Endothelial cell of umbilical vein (primary cell): ENCODE measurements at regions not wholly inside any gene's neighbourhood (a gene's known extent, or its start where the extent isn't known, plus 50 kb on each side); places are given as distances from the start of the nearest gene placed in this dataset.

ENCODE experiments used
- EZH2 ChIP-seq: IDR thresholded peaks from 2 replicates; pipeline ENCODE4 v1.6.1; 2012; ENCODE audit warnings: borderline replicate concordance, low read depth, mild to moderate bottlenecking, moderate library complexity, low read length, inconsistent platforms; ENCODE audit not compliant: severe bottlenecking
- JUN ChIP-seq: IDR thresholded peaks from 2 replicates; pipeline ENCODE4 v1.6.1; 2011; ENCODE audit warnings: borderline replicate concordance, low read depth; ENCODE audit not compliant: insufficient read length, insufficient read depth
- MYC ChIP-seq: IDR thresholded peaks from one replicate; pipeline ENCODE4 v1.6.1; 2011; ENCODE audit warnings: mild to moderate bottlenecking, low read depth, low read length
- POLR2A ChIP-seq: IDR thresholded peaks from 2 replicates; pipeline ENCODE4 v1.6.1; 2012; ENCODE audit warnings: low read depth, mild to moderate bottlenecking, control low read depth, low read length
- POLR2AphosphoS5 ChIP-seq: IDR thresholded peaks from 2 replicates; pipeline ENCODE4 v1.6.1; 2012; ENCODE audit warnings: low read depth, mild to moderate bottlenecking, control low read depth, low read length, moderate library complexity; ENCODE audit not compliant: insufficient read depth
- TF ChIP-seq, protein P1 (sequence below), 2 donors: IDR thresholded peaks; 1 replicate in 1 of 2; 2 replicates in 1 of 2; pipeline ENCODE4 v1.5.1; 2011; ENCODE audit warnings: low read length in 2 of 2, mild to moderate bottlenecking in 2 of 2, moderate library complexity in 2 of 2, control low read depth in 1 of 2, inconsistent platforms in 1 of 2, low read depth in 1 of 2; ENCODE audit not compliant: insufficient read depth in 1 of 2; ENCODE audit errors: extremely low read depth in 1 of 2
- TF ChIP-seq, protein P2 (sequence below): IDR thresholded peaks from 2 replicates; pipeline ENCODE4 v1.6.1; 2011; ENCODE audit not compliant: insufficient read depth, insufficient read length

DNA sequence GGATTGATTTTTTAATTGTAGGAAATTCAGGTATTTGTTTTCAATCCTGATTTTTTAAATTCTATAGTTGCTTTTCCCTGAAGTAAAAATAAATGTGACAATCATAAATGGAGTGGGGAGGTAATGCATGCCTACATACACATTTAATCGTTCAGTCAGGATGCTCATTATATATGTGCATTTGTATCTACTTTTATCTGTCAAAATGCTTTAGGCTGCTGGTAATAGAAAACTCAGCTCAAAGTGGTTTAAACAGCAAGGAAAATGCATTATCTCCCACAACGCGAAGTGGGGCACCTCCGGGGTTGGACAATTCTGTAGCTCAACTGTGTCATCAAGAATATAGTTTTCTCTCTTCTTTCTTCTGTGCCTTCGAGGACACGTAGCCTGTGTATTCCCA, 116.4 kb upstream of the SASH1 start:
- TF ChIP-seq POLR2A, result no peak
- TF ChIP-seq, protein P1, sequence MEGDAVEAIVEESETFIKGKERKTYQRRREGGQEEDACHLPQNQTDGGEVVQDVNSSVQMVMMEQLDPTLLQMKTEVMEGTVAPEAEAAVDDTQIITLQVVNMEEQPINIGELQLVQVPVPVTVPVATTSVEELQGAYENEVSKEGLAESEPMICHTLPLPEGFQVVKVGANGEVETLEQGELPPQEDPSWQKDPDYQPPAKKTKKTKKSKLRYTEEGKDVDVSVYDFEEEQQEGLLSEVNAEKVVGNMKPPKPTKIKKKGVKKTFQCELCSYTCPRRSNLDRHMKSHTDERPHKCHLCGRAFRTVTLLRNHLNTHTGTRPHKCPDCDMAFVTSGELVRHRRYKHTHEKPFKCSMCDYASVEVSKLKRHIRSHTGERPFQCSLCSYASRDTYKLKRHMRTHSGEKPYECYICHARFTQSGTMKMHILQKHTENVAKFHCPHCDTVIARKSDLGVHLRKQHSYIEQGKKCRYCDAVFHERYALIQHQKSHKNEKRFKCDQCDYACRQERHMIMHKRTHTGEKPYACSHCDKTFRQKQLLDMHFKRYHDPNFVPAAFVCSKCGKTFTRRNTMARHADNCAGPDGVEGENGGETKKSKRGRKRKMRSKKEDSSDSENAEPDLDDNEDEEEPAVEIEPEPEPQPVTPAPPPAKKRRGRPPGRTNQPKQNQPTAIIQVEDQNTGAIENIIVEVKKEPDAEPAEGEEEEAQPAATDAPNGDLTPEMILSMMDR (IDR thresholded peaks at IDR 0.05; ENCODE audit: extremely low read depth in 1 of 2, insufficient read depth in 1 of 2, low read depth in 1 of 2, low read length in 2 of 2), result no peak
- TF ChIP-seq, protein P2, sequence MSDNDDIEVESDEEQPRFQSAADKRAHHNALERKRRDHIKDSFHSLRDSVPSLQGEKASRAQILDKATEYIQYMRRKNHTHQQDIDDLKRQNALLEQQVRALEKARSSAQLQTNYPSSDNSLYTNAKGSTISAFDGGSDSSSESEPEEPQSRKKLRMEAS, result no peak
- no peak for TF ChIP-seq JUN
- no peak for TF ChIP-seq POLR2AphosphoS5
- TF ChIP-seq EZH2, result no peak
- no peak for TF ChIP-seq MYC
